H1 (cell line): ENCODE measurements at regions not wholly inside any gene's neighbourhood (a gene's known extent, or its start where the extent isn't known, plus 50 kb on each side); places are given as distances from the start of the nearest gene placed in this dataset.

Experiments
- CREB1 ChIP-seq: IDR thresholded peaks from 2 replicates; pipeline ENCODE4 v1.6.1; 2012; ENCODE audit warnings: inconsistent platforms
- CTCF ChIP-seq, 3 experiments: IDR thresholded peaks; 1 replicate in 2 of 3; 2 replicates in 1 of 3; pipeline versions ENCODE4 v1.5.1 to v1.6.1; 2011; ENCODE audit warnings: low read length in 3 of 3, mild to moderate bottlenecking in 3 of 3, inconsistent platforms in 2 of 3, low read depth in 1 of 3, moderate library complexity in 1 of 3; ENCODE audit not compliant: insufficient read depth in 1 of 3; ENCODE audit errors: control extremely low read depth in 1 of 3
- HDAC6 ChIP-seq: IDR thresholded peaks from one replicate; pipeline ENCODE4 v1.7.1; 2012; ENCODE audit warnings: low read depth, mild to moderate bottlenecking, inconsistent platforms, low read length, moderate library complexity
- MAFK ChIP-seq: IDR thresholded peaks from 2 replicates; pipeline ENCODE4 v1.6.1; 2012; ENCODE audit warnings: low read depth, mild to moderate bottlenecking, improper control_type of control experiment, low read length
- POLR2A ChIP-seq, 2 experiments: IDR thresholded peaks; 1 replicate in 1 of 2; 2 replicates in 1 of 2; pipeline ENCODE4 v1.6.1; 2011; ENCODE audit warnings: low read depth in 2 of 2, low read length in 2 of 2, mild to moderate bottlenecking in 2 of 2; ENCODE audit errors: control extremely low read depth in 1 of 2
- SP1 ChIP-seq: IDR thresholded peaks from 2 replicates; pipeline ENCODE4 v1.6.1; 2011; ENCODE audit warnings: low read depth, low read length
- TAF1 ChIP-seq: IDR thresholded peaks from 2 replicates; pipeline ENCODE4 v1.6.1; 2011; ENCODE audit warnings: mild to moderate bottlenecking, low read depth, low read length

DNA sequence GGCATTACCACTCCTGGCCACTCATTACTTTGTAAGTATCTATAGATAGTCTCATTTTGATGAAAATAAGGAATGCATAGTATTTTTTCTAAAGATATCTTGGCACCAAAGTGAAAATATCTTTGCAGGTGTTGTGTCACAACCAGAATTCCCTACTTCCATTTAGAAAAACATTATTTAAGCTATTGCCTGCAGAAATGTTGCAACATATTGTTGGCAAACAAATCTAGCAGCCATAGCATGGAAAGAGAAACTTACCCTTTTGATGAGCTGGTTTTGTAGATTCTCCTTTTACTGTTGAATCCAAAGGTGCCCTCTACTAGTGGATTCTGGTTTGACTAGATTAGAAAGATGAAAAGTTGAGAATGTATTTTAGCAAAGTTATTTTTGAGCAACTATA is 138.8 kb downstream of the AREG start:
- no peak for TF ChIP-seq CTCF (IDR thresholded peaks at IDR 0.05; ENCODE audit: control extremely low read depth in 1 of 3, insufficient read depth in 1 of 3, low read depth in 1 of 3, low read length in 3 of 3)
- TF ChIP-seq CREB1: no peak
- TF ChIP-seq POLR2A (IDR thresholded peaks at IDR 0.05; ENCODE audit: control extremely low read depth in 1 of 2, low read depth in 2 of 2, low read length in 2 of 2): no peak
- TF ChIP-seq SP1: no peak
- TF ChIP-seq MAFK: no peak
- TF ChIP-seq HDAC6: no peak
- TF ChIP-seq TAF1: no peak
